Activated naive CD4-positive, alpha-beta T cell treated with anti-CD3 and anti-CD28 coated beads for 36 hours (primary cell): ENCODE measurements at regions not wholly inside any gene's neighbourhood (a gene's known extent, or its start where the extent isn't known, plus 50 kb on each side); places are given as distances from the start of the nearest gene placed in this dataset. TPM values are rescaled to one million over a fixed set of nuclear protein-coding genes. Genes with fewer than 3 reads are reported as not detected.
"Not testable (repeated sequence)": the region's sequence is repeated elsewhere in the genome, so short reads cannot be mapped to it uniquely, and the experiment has no call there.

Source experiments
- CTCF ChIA-PET: fragments of 350-600 bp; sonication (Branson Sonifier 250); formaldehyde crosslinking; loops from one replicate; lab custom pipeline; 2021; ENCODE audit warnings: antibody characterized with exemption; lab: Charles Lee
- DNase-seq: peaks from one replicate; pipeline ENCODE4 v3.0.0-alpha.2; 2020
- H3K27ac Mint-ChIP-seq: one replicate; pipeline ENCODE4 v1.8.0; 2021; ENCODE audit warnings: mild to moderate bottlenecking, mixed read lengths
- H3K27me3 Mint-ChIP-seq: one replicate; pipeline ENCODE4 v1.8.0; 2021; ENCODE audit warnings: low read depth, mixed read lengths
- H3K36me3 Mint-ChIP-seq: one replicate; pipeline ENCODE4 v1.8.0; 2021; ENCODE audit warnings: low read depth, mixed read lengths
- H3K4me1 Mint-ChIP-seq: one replicate; pipeline ENCODE4 v1.8.0; 2021; ENCODE audit warnings: low read depth, mixed read lengths
- H3K4me3 Mint-ChIP-seq: one replicate; pipeline ENCODE4 v1.8.0; 2021; ENCODE audit warnings: mild to moderate bottlenecking, moderate library complexity, mixed read lengths
- H3K9me3 Mint-ChIP-seq: one replicate; pipeline ENCODE4 v1.8.0; 2021; ENCODE audit warnings: mixed read lengths
- intact Hi-C: fragments of 100-400 bp; cut with micrococcal nuclease; formaldehyde crosslinking; loops from one replicate; pipeline ENCODE4 v1.15.1; 2023
- microRNA-seq: library from miRNA; unstranded; fragments of <30 nt; microRNA quantifications from one replicate; pipeline ENCODE4 v1.2.0, GENCODE V29; 2022; ENCODE audit warnings: borderline microRNAs expressed, borderline replicate concordance

DNA sequence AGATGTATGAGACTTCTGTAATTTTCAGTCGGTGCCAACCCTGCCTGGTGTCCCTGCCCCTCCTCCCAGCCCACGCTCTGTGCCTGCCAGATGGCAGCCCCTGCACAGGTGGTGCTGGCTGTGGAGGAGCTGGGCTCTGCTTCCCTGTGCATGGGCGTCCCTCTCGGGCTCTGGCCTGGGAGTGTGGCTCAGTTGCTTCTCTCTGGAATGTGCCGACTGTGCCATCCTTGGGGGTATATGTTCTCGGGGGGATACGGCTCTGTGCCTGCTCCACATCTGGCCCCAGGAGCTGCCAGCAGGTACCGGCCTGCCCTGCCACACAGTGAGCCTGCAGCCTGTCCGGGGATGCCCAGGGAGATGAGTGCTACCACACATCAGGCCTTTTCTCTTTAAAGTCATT, 147.2 kb upstream of the POTEB2 start:
- not testable (repeated sequence) for H3K36me3 Mint-ChIP-seq, H3K4me1 Mint-ChIP-seq

DNA sequence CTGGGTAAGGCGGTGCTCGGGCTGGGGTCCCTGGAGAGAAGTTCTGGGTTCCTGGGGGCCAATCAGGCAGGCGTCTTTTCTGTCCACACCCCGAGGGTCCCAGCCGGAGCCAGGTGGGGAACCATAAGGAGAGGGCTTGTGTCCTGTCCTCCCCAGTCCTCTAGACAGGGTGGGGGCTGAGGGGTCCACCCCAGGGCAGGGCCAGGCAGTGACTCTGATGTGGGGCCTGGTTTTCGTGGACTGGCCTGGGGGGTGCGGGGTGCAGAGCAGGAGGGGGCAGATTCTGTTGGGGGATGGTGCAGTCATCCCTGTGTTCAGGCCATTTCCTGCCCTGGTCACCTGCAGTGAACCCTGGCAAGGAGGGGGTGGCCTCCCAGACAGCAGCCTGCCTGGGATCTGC, 143.5 kb upstream of the POTEB2 start:
- H3K4me3 Mint-ChIP-seq, H3K9me3 Mint-ChIP-seq, intact Hi-C loops, H3K27ac Mint-ChIP-seq, DNase-seq, H3K4me1 Mint-ChIP-seq, CTCF ChIA-PET, H3K27me3 Mint-ChIP-seq, H3K36me3 Mint-ChIP-seq: not testable (repeated sequence)

More for the DNA sequence above, 147.2 kb upstream of the POTEB2 start:
- H3K27ac Mint-ChIP-seq, DNase-seq, intact Hi-C loops, CTCF ChIA-PET, H3K4me3 Mint-ChIP-seq, H3K9me3 Mint-ChIP-seq, H3K27me3 Mint-ChIP-seq: not testable (repeated sequence)

DNA sequence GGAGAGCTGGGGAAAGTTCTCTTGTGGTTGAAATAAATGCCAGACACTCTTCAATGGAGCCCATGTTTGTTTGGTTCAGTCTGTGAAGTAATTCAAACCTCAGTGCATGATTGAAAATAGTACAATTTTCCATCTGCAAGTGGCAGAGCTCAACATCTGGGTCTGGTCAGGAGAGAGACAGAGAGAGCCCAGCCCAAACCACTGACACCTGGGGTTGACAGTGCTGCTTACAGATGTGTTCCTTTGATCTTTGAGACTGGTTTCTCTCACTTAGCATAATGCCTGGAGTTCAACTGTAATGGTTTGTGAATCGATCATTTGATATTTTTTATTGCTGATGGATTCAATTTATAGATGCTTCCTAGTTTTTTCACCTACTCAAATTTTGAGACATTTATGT, 137.3 kb upstream of the POTEB2 start:
- H3K4me3 Mint-ChIP-seq, H3K9me3 Mint-ChIP-seq, H3K36me3 Mint-ChIP-seq, H3K27ac Mint-ChIP-seq, DNase-seq, intact Hi-C loops, CTCF ChIA-PET, H3K4me1 Mint-ChIP-seq, H3K27me3 Mint-ChIP-seq: not testable (repeated sequence)

DNA sequence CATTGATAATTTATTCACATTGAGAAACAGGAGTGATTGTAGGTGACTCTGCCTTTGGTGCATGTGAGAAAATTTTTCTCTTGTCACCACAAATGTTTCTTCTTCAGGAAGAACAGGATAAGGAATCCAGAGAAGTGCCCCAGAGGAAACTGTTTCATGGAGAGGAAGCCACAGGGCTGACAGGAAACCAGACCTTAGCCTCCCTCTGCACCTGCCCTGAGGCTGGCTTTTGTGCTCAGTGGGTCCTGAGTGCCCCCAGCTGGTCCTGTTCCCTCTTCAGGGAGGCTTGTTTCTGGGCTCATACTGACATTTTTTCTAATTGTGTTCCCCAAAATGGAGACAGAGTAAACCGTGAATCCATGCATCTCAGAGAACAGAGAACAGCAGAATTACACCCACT, 135.8 kb upstream of the POTEB2 start:
- H3K27me3 Mint-ChIP-seq, H3K36me3 Mint-ChIP-seq, CTCF ChIA-PET, H3K4me3 Mint-ChIP-seq, H3K27ac Mint-ChIP-seq, H3K4me1 Mint-ChIP-seq, intact Hi-C loops, H3K9me3 Mint-ChIP-seq, DNase-seq: not testable (repeated sequence)

GRCh38 chr15:20991691-20992090, 125.6 kb upstream of the POTEB2 start:
- H3K4me1 Mint-ChIP-seq, H3K9me3 Mint-ChIP-seq, H3K4me3 Mint-ChIP-seq, intact Hi-C loops, H3K27ac Mint-ChIP-seq, H3K27me3 Mint-ChIP-seq, DNase-seq, CTCF ChIA-PET, H3K36me3 Mint-ChIP-seq: not testable (repeated sequence)

GRCh38 chr15:20991253-20991652, 125.1 kb upstream of the POTEB2 start:
- CTCF ChIA-PET, H3K36me3 Mint-ChIP-seq: not testable (repeated sequence)

DNA sequence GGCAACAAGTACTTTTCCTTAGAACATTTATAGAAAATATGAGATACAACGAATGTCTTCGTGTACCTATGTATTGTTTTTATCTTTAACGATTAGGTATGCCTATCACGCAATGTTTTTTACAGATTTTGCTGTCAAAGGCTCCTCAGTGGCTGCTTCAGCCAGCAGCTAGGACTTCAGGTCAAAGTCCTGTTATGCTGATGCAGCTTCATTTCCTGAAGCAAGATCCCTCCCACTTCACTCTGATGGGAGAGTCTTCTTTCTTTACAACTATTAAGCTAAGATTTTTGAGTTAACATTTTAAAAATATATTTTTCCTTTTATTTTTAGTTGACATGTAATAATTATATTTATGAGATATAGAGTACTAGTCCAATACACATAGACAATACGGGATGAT, 120.7 kb upstream of the POTEB2 start:
- H3K27ac Mint-ChIP-seq, CTCF ChIA-PET, H3K9me3 Mint-ChIP-seq, H3K27me3 Mint-ChIP-seq, H3K36me3 Mint-ChIP-seq, DNase-seq, H3K4me1 Mint-ChIP-seq, intact Hi-C loops, H3K4me3 Mint-ChIP-seq: not testable (repeated sequence)

More at GRCh38 chr15:20991253-20991652, 125.1 kb upstream of the POTEB2 start:
- intact Hi-C loops, H3K27me3 Mint-ChIP-seq, H3K4me1 Mint-ChIP-seq, H3K4me3 Mint-ChIP-seq, H3K9me3 Mint-ChIP-seq, H3K27ac Mint-ChIP-seq, DNase-seq: not testable (repeated sequence)

GRCh38 chr15:20978057-20978456, 111.9 kb upstream of the POTEB2 start:
- H3K27me3 Mint-ChIP-seq, H3K9me3 Mint-ChIP-seq, H3K4me3 Mint-ChIP-seq, H3K27ac Mint-ChIP-seq, H3K4me1 Mint-ChIP-seq, intact Hi-C loops, DNase-seq, CTCF ChIA-PET, H3K36me3 Mint-ChIP-seq: not testable (repeated sequence)

DNA sequence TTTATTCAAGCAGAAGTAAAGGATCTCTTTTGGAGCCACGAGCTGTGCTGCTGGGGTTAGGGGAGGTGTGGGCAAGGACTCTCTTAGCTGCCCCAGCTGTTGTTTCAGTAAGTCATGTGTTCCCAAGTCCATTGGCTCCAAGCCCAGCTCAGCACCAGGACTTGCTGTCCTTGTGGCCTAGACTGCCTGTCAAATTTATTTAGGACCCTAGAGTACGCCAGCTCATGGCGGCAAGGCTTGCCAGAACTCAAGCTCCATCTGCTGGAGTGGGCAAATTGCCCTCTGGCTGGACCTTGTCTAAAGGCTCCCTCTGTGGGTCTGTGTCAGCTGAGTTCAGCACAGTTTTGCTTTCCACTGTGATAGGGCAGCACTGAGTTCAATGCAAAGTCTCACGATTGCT, 106.6 kb upstream of the POTEB2 start:
- H3K9me3 Mint-ChIP-seq, H3K36me3 Mint-ChIP-seq, H3K27ac Mint-ChIP-seq, CTCF ChIA-PET, H3K4me3 Mint-ChIP-seq, H3K27me3 Mint-ChIP-seq, H3K4me1 Mint-ChIP-seq, intact Hi-C loops, DNase-seq: not testable (repeated sequence)

GRCh38 chr15:20959299-20959698, 93.2 kb upstream of the POTEB2 start:
- H3K27me3 Mint-ChIP-seq, H3K4me3 Mint-ChIP-seq, DNase-seq, intact Hi-C loops, H3K9me3 Mint-ChIP-seq, CTCF ChIA-PET, H3K36me3 Mint-ChIP-seq, H3K27ac Mint-ChIP-seq, H3K4me1 Mint-ChIP-seq: not testable (repeated sequence)

- DNase-seq, CTCF ChIA-PET, intact Hi-C loops: not testable (repeated sequence)
These were observed 63.2 kb upstream of the POTEB2 start for GRCh38 chr15:20929322-20929721.

More at GRCh38 chr15:20929322-20929721, 63.2 kb upstream of the POTEB2 start:
- not testable (repeated sequence) for H3K4me3 Mint-ChIP-seq, H3K27ac Mint-ChIP-seq, H3K9me3 Mint-ChIP-seq, H3K27me3 Mint-ChIP-seq, H3K36me3 Mint-ChIP-seq, H3K4me1 Mint-ChIP-seq

Small RNAs in the stretch of these regions (microRNA-seq; reads per million reads assigned to microRNA genes)
- gene MIR5701-1 = not detected
